AG09309 (cell line): ENCODE measurements at regions not wholly inside any gene's neighbourhood (a gene's known extent, or its start where the extent isn't known, plus 50 kb on each side); places are given as distances from the start of the nearest gene placed in this dataset.
"Not testable (repeated sequence)": the region's sequence is repeated elsewhere in the genome, so short reads cannot be mapped to it uniquely, and the experiment has no call there.

Source experiments
- DNase-seq: peaks from one replicate; pipeline ENCODE4 v3.0.0-alpha.2; 2010; ENCODE audit warnings: low read depth
- H3K4me3 ChIP-seq: 2 replicates; pipeline ENCODE4 v1.5.1; 2011; ENCODE audit warnings: mild to moderate bottlenecking, low read depth, low read length, moderate library complexity; ENCODE audit not compliant: control insufficient read depth
- TF ChIP-seq, protein P1 (sequence below): IDR thresholded peaks from 2 replicates; pipeline ENCODE4 v1.5.1; 2011; ENCODE audit warnings: mild to moderate bottlenecking, low read depth, low read length, inconsistent platforms; ENCODE audit not compliant: insufficient read depth, control insufficient read depth; ENCODE audit errors: missing control alignments

DNA sequence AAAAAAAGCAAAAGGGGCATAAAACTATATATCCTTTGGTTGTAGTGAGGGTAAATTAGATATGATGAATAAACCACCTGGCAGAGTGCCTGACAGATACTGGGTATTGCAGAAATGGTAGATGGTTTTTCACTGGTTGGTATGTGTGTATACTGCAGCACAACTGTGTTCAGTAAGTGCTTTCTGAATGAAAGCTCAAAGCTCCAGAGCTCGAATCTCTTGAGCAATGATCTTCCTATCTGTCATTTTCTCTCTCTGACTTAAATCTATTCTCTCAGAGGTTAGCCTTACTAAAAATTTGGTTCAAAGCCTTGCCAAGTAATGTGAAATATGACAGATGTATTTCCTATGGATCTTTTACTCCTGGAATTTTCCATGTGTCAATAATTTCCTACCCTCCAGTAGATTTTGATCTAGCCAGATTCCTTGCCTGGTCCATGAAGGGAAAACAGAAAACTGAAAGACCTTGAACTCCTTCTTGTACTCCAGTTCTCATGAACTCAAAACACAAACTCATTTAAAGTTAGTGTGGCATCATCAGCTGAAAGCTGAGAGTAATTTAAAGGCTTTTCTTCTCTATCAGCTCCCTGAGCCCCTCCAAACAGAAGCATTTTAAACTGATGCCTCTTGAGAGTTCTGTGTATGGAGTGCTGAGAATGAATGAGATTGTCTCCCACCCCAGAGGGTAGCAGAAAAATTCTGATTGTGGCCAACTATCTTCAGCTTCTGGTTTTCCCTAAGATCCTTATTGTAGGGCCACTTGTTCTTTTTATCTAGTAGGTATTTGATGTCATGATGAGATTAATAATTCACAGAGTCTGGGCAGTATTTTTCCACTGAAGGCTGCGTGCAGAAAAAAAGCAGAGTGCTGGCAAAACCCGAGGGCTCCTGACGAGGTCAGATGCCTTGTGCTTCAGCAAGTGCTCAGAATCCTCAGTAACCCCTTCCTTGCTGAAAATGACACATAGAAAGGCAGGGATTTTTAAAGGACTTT is 363.4 kb upstream of the BOD1L1 start:
- DNase-seq = no peak
- no peak overlapping the region for H3K4me3 ChIP-seq
- TF ChIP-seq, protein P1, sequence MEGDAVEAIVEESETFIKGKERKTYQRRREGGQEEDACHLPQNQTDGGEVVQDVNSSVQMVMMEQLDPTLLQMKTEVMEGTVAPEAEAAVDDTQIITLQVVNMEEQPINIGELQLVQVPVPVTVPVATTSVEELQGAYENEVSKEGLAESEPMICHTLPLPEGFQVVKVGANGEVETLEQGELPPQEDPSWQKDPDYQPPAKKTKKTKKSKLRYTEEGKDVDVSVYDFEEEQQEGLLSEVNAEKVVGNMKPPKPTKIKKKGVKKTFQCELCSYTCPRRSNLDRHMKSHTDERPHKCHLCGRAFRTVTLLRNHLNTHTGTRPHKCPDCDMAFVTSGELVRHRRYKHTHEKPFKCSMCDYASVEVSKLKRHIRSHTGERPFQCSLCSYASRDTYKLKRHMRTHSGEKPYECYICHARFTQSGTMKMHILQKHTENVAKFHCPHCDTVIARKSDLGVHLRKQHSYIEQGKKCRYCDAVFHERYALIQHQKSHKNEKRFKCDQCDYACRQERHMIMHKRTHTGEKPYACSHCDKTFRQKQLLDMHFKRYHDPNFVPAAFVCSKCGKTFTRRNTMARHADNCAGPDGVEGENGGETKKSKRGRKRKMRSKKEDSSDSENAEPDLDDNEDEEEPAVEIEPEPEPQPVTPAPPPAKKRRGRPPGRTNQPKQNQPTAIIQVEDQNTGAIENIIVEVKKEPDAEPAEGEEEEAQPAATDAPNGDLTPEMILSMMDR = no peak

DNA sequence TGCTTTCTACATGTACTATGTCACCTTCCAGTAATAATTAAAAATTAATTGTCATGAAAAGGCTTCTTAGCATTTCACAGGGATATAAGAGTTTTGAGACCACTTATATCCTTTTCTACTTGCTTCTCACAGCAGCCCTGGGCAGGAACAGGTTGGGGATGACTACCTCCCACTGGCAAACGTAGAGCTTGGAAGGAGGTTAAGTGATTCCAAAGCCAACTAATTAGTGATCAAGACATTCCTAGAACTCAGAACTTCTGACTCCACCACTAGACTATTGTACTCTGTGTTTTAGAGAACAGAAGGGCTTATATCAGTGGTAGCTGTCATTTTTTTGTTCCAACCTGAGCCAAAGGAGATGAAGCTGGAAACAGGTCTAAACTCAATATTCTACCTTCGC is 364.5 kb upstream of the BOD1L1 start:
- TF ChIP-seq, protein P1 = no peak

GRCh38 chr4:13992975-13993520 is 365.5 kb upstream of the BOD1L1 start:
- H3K4me3 ChIP-seq = no peak overlapping the region
- DNase-seq = no peak
- TF ChIP-seq, protein P1 = no peak

More for the DNA sequence above, 364.5 kb upstream of the BOD1L1 start:
- no peak overlapping the region for H3K4me3 ChIP-seq
- DNase-seq = no peak

- DNase-seq = no peak
- TF ChIP-seq, protein P1 = no peak
These were observed 366.5 kb upstream of the BOD1L1 start for GRCh38 chr4:13994016-13994415.

DNA sequence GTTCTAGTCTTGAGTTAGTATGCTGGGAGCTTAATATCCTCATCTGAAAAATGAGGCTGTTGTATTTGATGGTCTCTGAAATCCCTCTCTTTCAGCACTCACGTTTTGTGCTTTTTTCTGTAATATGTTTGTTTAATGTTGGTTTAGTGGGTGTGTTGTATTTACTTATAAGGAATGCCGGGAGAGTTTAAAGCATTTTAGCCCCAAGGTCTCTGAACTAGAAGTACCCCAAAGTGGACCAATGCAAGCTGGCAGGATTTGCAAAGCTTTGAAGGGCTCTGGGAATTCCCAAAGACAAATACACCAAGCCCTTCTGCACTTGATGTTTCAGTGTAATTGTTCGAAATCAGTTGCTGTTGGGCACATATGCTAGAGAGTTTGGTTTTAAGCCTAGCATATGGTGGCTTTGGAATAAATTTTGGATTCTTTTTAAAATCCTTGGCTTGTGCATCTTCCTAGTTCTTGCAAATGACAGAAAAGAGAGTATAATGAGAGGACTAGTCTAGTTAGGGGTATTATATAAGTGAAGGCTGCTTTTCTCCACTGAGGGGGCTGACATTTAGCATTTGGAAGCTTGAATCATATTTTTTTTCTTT is 371.4 kb upstream of the BOD1L1 start:
- DNase-seq = no peak
- TF ChIP-seq, protein P1 = no peak
- H3K4me3 ChIP-seq = no peak overlapping the region

More at GRCh38 chr4:13994016-13994415, 366.5 kb upstream of the BOD1L1 start:
- no peak overlapping the region for H3K4me3 ChIP-seq

- TF ChIP-seq, protein P1 = no peak
- no peak overlapping the region for H3K4me3 ChIP-seq
- DNase-seq = no peak
These were observed 372.7 kb upstream of the BOD1L1 start for GRCh38 chr4:14000091-14000814.

GRCh38 chr4:14002331-14002730 is 374.8 kb upstream of the BOD1L1 start:
- not testable (repeated sequence) for DNase-seq, H3K4me3 ChIP-seq
